Mammary epithelial cell (primary cell): ENCODE measurements at regions not wholly inside any gene's neighbourhood (a gene's known extent, or its start where the extent isn't known, plus 50 kb on each side); places are given as distances from the start of the nearest gene placed in this dataset.

Experiments used
- EZH2 ChIP-seq: IDR thresholded peaks from 2 replicates; pipeline ENCODE4 v1.6.1; 2012; ENCODE audit warnings: low read length, inconsistent platforms, borderline replicate concordance
- TF ChIP-seq, protein P1 (sequence below), 2 donors: IDR thresholded peaks in 1 of 2; conservative IDR thresholded peaks in 1 of 2; 2 replicates each; pipeline ENCODE4 v1.5.1; 2011 to 2012; ENCODE audit warnings: inconsistent platforms in 2 of 2, low read length in 2 of 2, mild to moderate bottlenecking in 2 of 2, control low read depth in 1 of 2, low read depth in 1 of 2; ENCODE audit not compliant: insufficient read depth in 1 of 2; ENCODE audit errors: extremely low read depth in 1 of 2

- TF ChIP-seq, protein P1, sequence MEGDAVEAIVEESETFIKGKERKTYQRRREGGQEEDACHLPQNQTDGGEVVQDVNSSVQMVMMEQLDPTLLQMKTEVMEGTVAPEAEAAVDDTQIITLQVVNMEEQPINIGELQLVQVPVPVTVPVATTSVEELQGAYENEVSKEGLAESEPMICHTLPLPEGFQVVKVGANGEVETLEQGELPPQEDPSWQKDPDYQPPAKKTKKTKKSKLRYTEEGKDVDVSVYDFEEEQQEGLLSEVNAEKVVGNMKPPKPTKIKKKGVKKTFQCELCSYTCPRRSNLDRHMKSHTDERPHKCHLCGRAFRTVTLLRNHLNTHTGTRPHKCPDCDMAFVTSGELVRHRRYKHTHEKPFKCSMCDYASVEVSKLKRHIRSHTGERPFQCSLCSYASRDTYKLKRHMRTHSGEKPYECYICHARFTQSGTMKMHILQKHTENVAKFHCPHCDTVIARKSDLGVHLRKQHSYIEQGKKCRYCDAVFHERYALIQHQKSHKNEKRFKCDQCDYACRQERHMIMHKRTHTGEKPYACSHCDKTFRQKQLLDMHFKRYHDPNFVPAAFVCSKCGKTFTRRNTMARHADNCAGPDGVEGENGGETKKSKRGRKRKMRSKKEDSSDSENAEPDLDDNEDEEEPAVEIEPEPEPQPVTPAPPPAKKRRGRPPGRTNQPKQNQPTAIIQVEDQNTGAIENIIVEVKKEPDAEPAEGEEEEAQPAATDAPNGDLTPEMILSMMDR (conservative IDR thresholded peaks at IDR 0.05 in 1 of 2, IDR thresholded peaks at IDR 0.05 in 1 of 2; ENCODE audit: extremely low read depth in 1 of 2, insufficient read depth in 1 of 2, low read depth in 1 of 2, low read length in 2 of 2) = no peak
- TF ChIP-seq EZH2 = no peak
Measured at GRCh38 chr5:152907488-152908245, 502.6 kb upstream of the NMUR2 start.
